Type B pancreatic cell (in vitro differentiated cells): ENCODE measurements at regions not wholly inside any gene's neighbourhood (a gene's known extent, or its start where the extent isn't known, plus 50 kb on each side); places are given as distances from the start of the nearest gene placed in this dataset.

Experiments used
- DNase-seq: peaks from one replicate; pipeline ENCODE4 v3.0.0; 2021; ENCODE audit warnings: mixed read lengths; ENCODE audit not compliant: unreplicated experiment; ENCODE audit errors: extremely low spot score
- H3K27ac Mint-ChIP-seq: 2 replicates; pipeline ENCODE4 v1.8.0; 2021; ENCODE audit warnings: mild to moderate bottlenecking, mixed read lengths
- H3K27me3 Mint-ChIP-seq: 2 replicates; pipeline ENCODE4 v1.8.0; 2021; ENCODE audit warnings: mixed read lengths
- H3K36me3 Mint-ChIP-seq: 2 replicates; pipeline ENCODE4 v1.8.0; 2021; ENCODE audit warnings: mixed read lengths
- H3K4me1 Mint-ChIP-seq: one replicate; pipeline ENCODE4 v1.8.0; 2021; ENCODE audit warnings: mixed read lengths; ENCODE audit not compliant: unreplicated experiment
- H3K4me3 Mint-ChIP-seq: 2 replicates; pipeline ENCODE4 v1.8.0; 2021; ENCODE audit warnings: mild to moderate bottlenecking, mixed read lengths
- H3K9me3 Mint-ChIP-seq: 2 replicates; pipeline ENCODE4 v1.8.0; 2021; ENCODE audit warnings: mixed read lengths
- CTCF ChIP-seq: fragments of 200-600 bp; sonication (generic); conservative IDR thresholded peaks from 2 replicates; pipeline ENCODE4 v1.5.0; 2021; ENCODE audit warnings: antibody characterized with exemption, mild to moderate bottlenecking

DNA sequence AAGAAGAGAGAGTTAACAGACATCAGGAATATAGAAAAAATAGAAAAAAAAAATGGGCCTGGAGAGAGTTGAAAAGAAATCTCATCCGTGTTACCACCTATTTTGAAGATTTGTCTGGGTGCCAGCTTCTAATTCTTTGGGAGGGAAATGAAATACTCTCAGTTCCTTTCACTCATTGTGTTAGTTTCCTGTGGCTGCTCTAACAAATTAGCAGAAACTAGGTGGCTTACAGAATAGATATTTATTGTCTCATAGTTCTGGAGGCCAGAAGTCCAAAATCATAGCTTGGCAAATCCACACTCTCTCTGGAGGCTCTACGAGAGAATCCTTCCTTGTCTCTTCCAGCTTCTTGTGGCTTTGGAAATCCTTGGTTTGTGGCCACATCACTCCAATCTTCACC lies 225.1 kb upstream of the BTBD3 start:
- Mint-ChIP-seq H3K9me3 (peaks cover 5% of the 10 kb centered on the region), H3K4me3 (no peak overlapping the region), H3K27ac (no peak overlapping the region), H3K4me1 (peaks cover 11% of the 10 kb centered on the region), H3K36me3 (no peaks in the 10 kb centered on the region), H3K27me3 (peaks cover 3% of the 10 kb centered on the region)
- DNase-seq = no peak
- no peak for TF ChIP-seq CTCF

GRCh38 chr20:11694467-11694866 lies 223.2 kb upstream of the BTBD3 start:
- H3K4me3 Mint-ChIP-seq = no peak overlapping the region
- H3K27me3 Mint-ChIP-seq = no peaks in the 10 kb centered on the region
- H3K9me3 Mint-ChIP-seq = peaks cover 5% of the 10 kb centered on the region
- no peak overlapping the region for H3K27ac Mint-ChIP-seq
- peaks cover 6% of the 10 kb centered on the region for H3K4me1 Mint-ChIP-seq
- DNase-seq = no peak
- no peak for TF ChIP-seq CTCF
- H3K36me3 Mint-ChIP-seq = no peaks in the 10 kb centered on the region

GRCh38 chr20:11697055-11697454 lies 220.6 kb upstream of the BTBD3 start:
- Mint-ChIP-seq H3K36me3 (no peaks in the 10 kb centered on the region), H3K27ac (peak overlapping the region; percentile 38), H3K4me1 (peaks cover 6% of the 10 kb centered on the region), H3K9me3 (no peaks in the 10 kb centered on the region), H3K27me3 (no peaks in the 10 kb centered on the region), H3K4me3 (no peak overlapping the region)
- DNase-seq = no peak
- TF ChIP-seq CTCF = no peak

GRCh38 chr20:11697646-11698045 lies 220.0 kb upstream of the BTBD3 start:
- no peaks in the 10 kb centered on the region for H3K9me3 Mint-ChIP-seq

DNA sequence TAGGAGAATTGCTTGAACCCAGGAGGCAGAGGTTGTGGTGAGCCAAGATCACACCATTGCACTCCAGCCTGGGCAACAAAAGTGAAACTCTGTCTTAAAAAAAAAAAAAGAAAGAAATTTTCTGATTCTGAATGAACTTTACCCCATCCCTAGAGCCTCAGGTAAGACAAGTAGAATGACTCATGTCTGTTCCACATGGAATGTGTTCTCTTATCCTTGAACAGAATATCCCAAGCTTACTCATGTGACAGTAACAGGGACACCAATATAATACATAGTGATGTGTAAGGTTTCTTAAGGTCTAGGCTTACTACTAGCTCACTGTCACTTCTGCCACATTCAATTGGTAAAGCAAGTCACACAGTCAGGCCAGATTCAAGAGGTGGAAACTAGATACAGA lies 219.6 kb upstream of the BTBD3 start:
- Mint-ChIP-seq H3K4me1 (peaks cover 7% of the 10 kb centered on the region), H3K36me3 (no peaks in the 10 kb centered on the region), H3K27me3 (no peaks in the 10 kb centered on the region), H3K4me3 (no peak overlapping the region), H3K27ac (no peak overlapping the region), H3K9me3 (no peaks in the 10 kb centered on the region)
- TF ChIP-seq CTCF = no peak
- DNase-seq = no peak

More at GRCh38 chr20:11697646-11698045, 220.0 kb upstream of the BTBD3 start:
- Mint-ChIP-seq H3K27me3 (no peaks in the 10 kb centered on the region), H3K4me1 (peaks cover 6% of the 10 kb centered on the region), H3K27ac (peak overlapping the region; percentile 38), H3K36me3 (no peaks in the 10 kb centered on the region), H3K4me3 (no peak overlapping the region)
- DNase-seq = no peak
- no peak for TF ChIP-seq CTCF

GRCh38 chr20:11700831-11701230 lies 216.9 kb upstream of the BTBD3 start:
- H3K27me3 Mint-ChIP-seq = no peaks in the 10 kb centered on the region
- no peaks in the 10 kb centered on the region for H3K36me3 Mint-ChIP-seq
- no peak for DNase-seq
- H3K4me1 Mint-ChIP-seq = peaks cover 8% of the 10 kb centered on the region
- H3K9me3 Mint-ChIP-seq = peaks cover 3% of the 10 kb centered on the region
- no peak overlapping the region for H3K4me3 Mint-ChIP-seq
- TF ChIP-seq CTCF = no peak
- H3K27ac Mint-ChIP-seq = no peak overlapping the region
